ENCODE measurements at regions not wholly inside any gene's neighbourhood (a gene's known extent, or its start where the extent isn't known, plus 50 kb on each side); places are given as distances from the start of the nearest gene placed in this dataset.
A peak's percentile ranks its signal among the peaks of the same experiment; 100 is the strongest.

- ATAC-seq (no peak), DNase-seq (ENCODE audit: low spot score) (no peak)
- Mint-ChIP-seq H3K4me3 (no peak overlapping the region), H3K27ac (peak overlapping the region; percentile 44; the same call in 1 of the 2 replicates), H3K4me1 (no peaks in the 10 kb centered on the region), H3K36me3 (no peaks in the 10 kb centered on the region), H3K27me3 (ENCODE audit: low read depth) (no peaks in the 10 kb centered on the region), H3K9me3 (no peaks in the 10 kb centered on the region)
- ChIA-PET CTCF (no interaction called here), POLR2A (no interaction called here)
- no peak for TF ChIP-seq USF1 (CRISPR knock-in tag; IDR thresholded peaks at IDR 0.05)
- TF ChIP-seq PREB (CRISPR knock-in tag; IDR thresholded peaks at IDR 0.05; ENCODE audit: borderline replicate concordance), result no peak
- TF ChIP-seq TCF7 (CRISPR knock-in tag; IDR thresholded peaks at IDR 0.05; ENCODE audit: low read depth), result no peak
- no peak for TF ChIP-seq ETV6 (CRISPR knock-in tag; IDR thresholded peaks at IDR 0.05)
- no peak for TF ChIP-seq CBFB (CRISPR knock-in tag; IDR thresholded peaks at IDR 0.05; ENCODE audit: low read depth)
- TF ChIP-seq GABPB1 (CRISPR knock-in tag; IDR thresholded peaks at IDR 0.05), result no peak
- no peak for TF ChIP-seq NFATC4 (CRISPR knock-in tag; IDR thresholded peaks at IDR 0.05)
Measured at GRCh38 chr20:47872341-47872740, 87.1 kb upstream of the SULF2 start.

GRCh38 chr20:47870475-47870874 lies 85.2 kb upstream of the SULF2 start:
- no peak overlapping the region for H3K4me3 Mint-ChIP-seq
- no peaks in the 10 kb centered on the region for H3K36me3 Mint-ChIP-seq
- H3K27me3 Mint-ChIP-seq (ENCODE audit: low read depth), result no peaks in the 10 kb centered on the region
- TF ChIP-seq ZNF396 (CRISPR knock-in tag; IDR thresholded peaks at IDR 0.05; ENCODE audit: borderline replicate concordance) (no peak), ATF3 (CRISPR knock-in tag; conservative IDR thresholded peaks at IDR 0.05) (no peak), NR1H2 (CRISPR knock-in tag; IDR thresholded peaks at IDR 0.05) (no peak), ZNF425 (CRISPR knock-in tag; conservative IDR thresholded peaks at IDR 0.05) (no peak), ZNF121 (CRISPR knock-in tag; IDR thresholded peaks at IDR 0.05) (no peak), ZNF263 (CRISPR knock-in tag; IDR thresholded peaks at IDR 0.05; ENCODE audit: low read depth) (no peak), ATF6 (CRISPR knock-in tag; IDR thresholded peaks at IDR 0.05) (no peak)
- ATAC-seq (no peak), DNase-seq (ENCODE audit: low spot score) (no peak)
- ChIA-PET CTCF (no interaction called here), POLR2A (no interaction called here)
- H3K4me1 Mint-ChIP-seq, result 0 out of 2 replicates have a peak, but pooled peaks cover under 1% of the 10 kb centered on the region
- H3K27ac Mint-ChIP-seq, result no peak overlapping the region
- no peaks in the 10 kb centered on the region for H3K9me3 Mint-ChIP-seq

- Mint-ChIP-seq H3K9me3 (no peaks in the 10 kb centered on the region), H3K27me3 (ENCODE audit: low read depth) (no peaks in the 10 kb centered on the region), H3K4me3 (no peak overlapping the region), H3K36me3 (no peaks in the 10 kb centered on the region), H3K27ac (no peak overlapping the region), H3K4me1 (0 out of 2 replicates have a peak, but pooled peaks cover 7% of the 10 kb centered on the region)
- CTCF ChIA-PET, result no interaction called here
- no peak for ATAC-seq
- DNase-seq (ENCODE audit: low spot score), result no peak
- POLR2A ChIA-PET, result no interaction called here
- TF ChIP-seq ZMAT4 (CRISPR knock-in tag; IDR thresholded peaks at IDR 0.05) (no peak), MLX (CRISPR knock-in tag; IDR thresholded peaks at IDR 0.05) (no peak), ATF1 (CRISPR knock-in tag; IDR thresholded peaks at IDR 0.05) (no peak), SMAD3 (CRISPR knock-in tag; IDR thresholded peaks at IDR 0.05; ENCODE audit: borderline replicate concordance) (no peak), JAZF1 (CRISPR knock-in tag; IDR thresholded peaks at IDR 0.05) (no peak), NR3C1 (CRISPR knock-in tag; conservative IDR thresholded peaks at IDR 0.05; ENCODE audit: low read depth) (no peak), CBFB (CRISPR knock-in tag; IDR thresholded peaks at IDR 0.05; ENCODE audit: low read depth) (no peak), MYBL2 (CRISPR knock-in tag; IDR thresholded peaks at IDR 0.05) (no peak), ZSCAN18 (CRISPR knock-in tag; IDR thresholded peaks at IDR 0.05) (no peak), PREB (CRISPR knock-in tag; IDR thresholded peaks at IDR 0.05; ENCODE audit: borderline replicate concordance) (no peak), ZBTB21 (CRISPR knock-in tag; IDR thresholded peaks at IDR 0.05; ENCODE audit: borderline replicate concordance) (no peak)
Measured at GRCh38 chr20:47868744-47869143, 83.5 kb upstream of the SULF2 start.
